GM12878 (cell line): ENCODE measurements at regions not wholly inside any gene's neighbourhood (a gene's known extent, or its start where the extent isn't known, plus 50 kb on each side); places are given as distances from the start of the nearest gene placed in this dataset.

ENCODE experiments used
- ATAC-seq: fragments of 200-7000 bp; cut with Tn5 transposase; 3 replicates; pipeline ENCODE4 v1.9.1; 2020; ENCODE audit warnings: mild to moderate bottlenecking, moderate library complexity
- BruUV-seq: library from RNA; stranded (reverse); fragments of 400-500 nt; replicated peaks from 2 replicates; lab custom pipeline; 2021; lab: Mats Ljungman, UMichigan
- CTCF ChIA-PET: fragments of 300-600 bp; sonication (Branson Sonifier 250); formaldehyde crosslinking; extraction: SDS; loops from one replicate; lab custom pipeline; 2021; ENCODE audit warnings: inconsistent platforms; lab: Yijun Ruan, JAX
- POLR2A ChIA-PET: fragments of 350-600 bp; formaldehyde crosslinking; extraction: SDS; loops from one replicate; lab custom pipeline; 2021; ENCODE audit warnings: inconsistent platforms; lab: Charles Lee
- RAD21 ChIA-PET: fragments of 300-600 bp; sonication (Branson Sonifier 250); formaldehyde crosslinking; loops from one replicate; lab custom pipeline; 2023; ENCODE audit warnings: antibody characterized with exemption; ENCODE audit not compliant: unreplicated experiment; lab: Charles Lee
- SMC1A ChIA-PET: fragments of 300-600 bp; sonication (Branson Sonifier 250); formaldehyde crosslinking; loops from one replicate; lab custom pipeline; 2023; ENCODE audit not compliant: unreplicated experiment, uncharacterized antibody; lab: Charles Lee
- DNase-seq: peaks from one replicate; pipeline ENCODE4 v3.0.0-alpha.2; 2011; ENCODE audit warnings: low read depth, low spot score
- FAIRE-seq: peaks from 3 replicates; lab custom pipeline; 2011; peaks lifted over from hg19 to GRCh38; lab: Jason Lieb, UNC
- H2AFZ ChIP-seq: 2 replicates; pipeline ENCODE4 v1.6.0; 2011; ENCODE audit warnings: low read depth, low read length, control low read depth; ENCODE audit not compliant: control insufficient read depth
- H3K27ac ChIP-seq: 2 replicates; pipeline ENCODE4 v1.5.1; 2011; ENCODE audit warnings: control low read depth; ENCODE audit not compliant: control insufficient read depth, insufficient read depth
- H3K27me3 ChIP-seq, 2 experiments: replicated peaks in 1 of 2; 2 replicates each; pipeline versions ENCODE4 v1.6.0 to v1.6.1; 2011; ENCODE audit warnings: low read length in 1 of 2; ENCODE audit not compliant: control insufficient read depth in 2 of 2, insufficient read depth in 2 of 2
- H3K36me3 ChIP-seq, 2 experiments: 2 replicates each; pipeline ENCODE4 v1.5.1; 2011; ENCODE audit warnings: low read length in 1 of 2; ENCODE audit not compliant: control insufficient read depth in 2 of 2, insufficient read depth in 2 of 2
- H3K4me1 ChIP-seq: 2 replicates; pipeline ENCODE4 v1.6.1; 2011; ENCODE audit warnings: mild to moderate bottlenecking, low read length, moderate library complexity, mixed read lengths; ENCODE audit not compliant: control insufficient read depth, insufficient read depth
- H3K4me2 ChIP-seq: 2 replicates; pipeline ENCODE4 v1.6.0; 2011; ENCODE audit warnings: control low read depth; ENCODE audit not compliant: control insufficient read depth, insufficient read depth
- H3K4me3 ChIP-seq: fragments of 200-600 bp; sonication (generic); 2 replicates; pipeline ENCODE4 v1.5.1; 2016
- H3K79me2 ChIP-seq: 2 replicates; pipeline ENCODE4 v1.6.0; 2011; ENCODE audit warnings: low read length; ENCODE audit not compliant: control insufficient read depth, insufficient read depth
- H3K9ac ChIP-seq: 2 replicates; pipeline ENCODE4 v1.8.0; 2011; ENCODE audit warnings: low read length, control low read depth, mixed read lengths; ENCODE audit not compliant: control insufficient read depth, insufficient read depth
- H3K9me3 ChIP-seq: replicated peaks from 3 replicates; pipeline ENCODE4 v1.5.1; 2011; ENCODE audit warnings: mild to moderate bottlenecking, low read length; ENCODE audit not compliant: control insufficient read depth, insufficient read depth
- H4K20me1 ChIP-seq: 2 replicates; pipeline ENCODE4 v1.6.0; 2011; ENCODE audit not compliant: control insufficient read depth, insufficient read depth
- CBX3 ChIP-seq: fragments of 200-600 bp; sonication (generic); IDR thresholded peaks from 2 replicates; pipeline ENCODE4 v1.6.1; 2016; ENCODE audit warnings: low read depth, borderline replicate concordance
- EP300 ChIP-seq, 2 experiments: fragments of 150-350 bp in 1 of 2; IDR thresholded peaks; 2 replicates each; pipeline ENCODE4 v1.6.1; 2011 to 2012; ENCODE audit warnings: low read depth in 2 of 2, low read length in 2 of 2, borderline replicate concordance in 1 of 2, improper control_type of control experiment in 1 of 2, inconsistent platforms in 1 of 2; ENCODE audit not compliant: control insufficient read depth in 1 of 2
- HDAC2 ChIP-seq: fragments of 200-600 bp; sonication (generic); IDR thresholded peaks from 2 replicates; pipeline ENCODE4 v1.6.1; 2017
- IKZF2 ChIP-seq, 2 experiments: fragments of 450-650 bp; IDR thresholded peaks; 2 replicates each; pipeline ENCODE4 v1.6.1; 2017; ENCODE audit warnings: mild to moderate bottlenecking in 2 of 2, moderate library complexity in 2 of 2
- IRF5 ChIP-seq: fragments of 450-650 bp; IDR thresholded peaks from 2 replicates; pipeline ENCODE4 v1.6.1; 2017; ENCODE audit warnings: borderline replicate concordance
- NR2F1 ChIP-seq: fragments of 450-650 bp; conservative IDR thresholded peaks from 2 replicates; pipeline ENCODE4 v1.6.1; 2017; ENCODE audit warnings: mild to moderate bottlenecking
- RBBP5 ChIP-seq: fragments of 200-600 bp; sonication (generic); conservative IDR thresholded peaks from 2 replicates; pipeline ENCODE4 v1.6.1; 2016
- RUNX3 ChIP-seq: IDR thresholded peaks from 2 replicates; pipeline ENCODE4 v1.6.1; 2012; ENCODE audit warnings: low read length, inconsistent platforms
- SMAD5 ChIP-seq: IDR thresholded peaks from 2 replicates; pipeline ENCODE4 v1.6.1; 2016; ENCODE audit warnings: antibody characterized with exemption, low read depth
- TCF7 ChIP-seq: IDR thresholded peaks from 2 replicates; pipeline ENCODE4 v1.6.1; 2014; ENCODE audit warnings: antibody characterized with exemption, borderline replicate concordance
- USF2 ChIP-seq: IDR thresholded peaks from 2 replicates; pipeline ENCODE4 v1.6.1; 2011; ENCODE audit warnings: low read depth, low read length, improper control_type of control experiment, borderline replicate concordance
- ZSCAN29 ChIP-seq: fragments of 450-650 bp; IDR thresholded peaks from 2 replicates; pipeline ENCODE4 v1.6.1; 2017; ENCODE audit warnings: mild to moderate bottlenecking, moderate library complexity
- WGBS: methylation state at CpG from one replicate; pipeline ENCODE4 v1.1.6; 2016; ENCODE audit warnings: low lambda C conversion rate; ENCODE audit not compliant: insufficient replicate concordance, insufficient coverage; ENCODE audit errors: missing lambda C conversion rate; 5-methylcytosine and 5-hydroxymethylcytosine counted together
- in situ Hi-C: fragments of 300-500 bp; cut with MboI; formaldehyde crosslinking; loops from 9 replicates; pipeline ENCODE4 v1.14.3; 2018; ENCODE audit warnings: mixed read lengths
- intact Hi-C: fragments of 100-400 bp; cut with micrococcal nuclease; formaldehyde crosslinking; loops from one replicate; pipeline ENCODE4 v1.14.2; 2022; ENCODE audit not compliant: unreplicated experiment

GRCh38 chrX:20433388-20433775, 166.7 kb upstream of the RPS6KA3 start:
- BruUV-seq = no TSS peak
- H4K20me1 ChIP-seq = no peaks in the 10 kb centered on the region
- CTCF ChIA-PET = interaction anchor here (1.1 to 1.3 kb wide), 2 partner anchors 10 to 14 kb away, joined by 3 read pairs; no protein-coding TSS in a partner anchor
- TF ChIP-seq HDAC2 = no peak
- no peak for TF ChIP-seq IRF5
- TF ChIP-seq RUNX3 = no peak
- no peak for TF ChIP-seq CBX3
- no peak for TF ChIP-seq ZSCAN29
- no peak for TF ChIP-seq SMAD5
- no peak for TF ChIP-seq IKZF2 (IDR thresholded peaks at IDR 0.05)
- no peak for TF ChIP-seq USF2
- TF ChIP-seq RBBP5 = no peak
- no peak for TF ChIP-seq TCF7
- TF ChIP-seq NR2F1 = no peak
- no peak for TF ChIP-seq EP300 (IDR thresholded peaks at IDR 0.05; ENCODE audit: borderline replicate concordance in 1 of 2, control insufficient read depth in 1 of 2, low read depth in 2 of 2, low read length in 2 of 2)
- H3K4me2 ChIP-seq = peak overlapping the region; percentile 5; the same call in 1 of the 2 replicates
- SMC1A ChIA-PET = interaction anchor here (2.1 to 3.9 kb wide), 2 partner anchors 14 to 180 kb away, joined by 6 to 9 read pairs; no protein-coding TSS in a partner anchor
- no peak for DNase-seq
- ATAC-seq = no peak
- no peaks in the 10 kb centered on the region for H3K27me3 ChIP-seq
- H3K9me3 ChIP-seq = no peaks in the 10 kb centered on the region
- RAD21 ChIA-PET = no interaction called here
- H3K27ac ChIP-seq = no peak overlapping the region
- H3K36me3 ChIP-seq = no peaks in the 10 kb centered on the region
- H2AFZ ChIP-seq = no peak overlapping the region
- H3K79me2 ChIP-seq = no peaks in the 10 kb centered on the region
- POLR2A ChIA-PET = no interaction called here
- no peak for FAIRE-seq
- 45% methylated on average over 1 of the region's 1 CpG for WGBS
- intact Hi-C loops = no loop called here
- peaks cover 6% of the 10 kb centered on the region for H3K4me1 ChIP-seq
- in situ Hi-C loops = no loop called here
- no peak overlapping the region for H3K9ac ChIP-seq
- no peak overlapping the region for H3K4me3 ChIP-seq
